ENCODE measurements at regions not wholly inside any gene's neighbourhood (a gene's known extent, or its start where the extent isn't known, plus 50 kb on each side); places are given as distances from the start of the nearest gene placed in this dataset.

DNA sequence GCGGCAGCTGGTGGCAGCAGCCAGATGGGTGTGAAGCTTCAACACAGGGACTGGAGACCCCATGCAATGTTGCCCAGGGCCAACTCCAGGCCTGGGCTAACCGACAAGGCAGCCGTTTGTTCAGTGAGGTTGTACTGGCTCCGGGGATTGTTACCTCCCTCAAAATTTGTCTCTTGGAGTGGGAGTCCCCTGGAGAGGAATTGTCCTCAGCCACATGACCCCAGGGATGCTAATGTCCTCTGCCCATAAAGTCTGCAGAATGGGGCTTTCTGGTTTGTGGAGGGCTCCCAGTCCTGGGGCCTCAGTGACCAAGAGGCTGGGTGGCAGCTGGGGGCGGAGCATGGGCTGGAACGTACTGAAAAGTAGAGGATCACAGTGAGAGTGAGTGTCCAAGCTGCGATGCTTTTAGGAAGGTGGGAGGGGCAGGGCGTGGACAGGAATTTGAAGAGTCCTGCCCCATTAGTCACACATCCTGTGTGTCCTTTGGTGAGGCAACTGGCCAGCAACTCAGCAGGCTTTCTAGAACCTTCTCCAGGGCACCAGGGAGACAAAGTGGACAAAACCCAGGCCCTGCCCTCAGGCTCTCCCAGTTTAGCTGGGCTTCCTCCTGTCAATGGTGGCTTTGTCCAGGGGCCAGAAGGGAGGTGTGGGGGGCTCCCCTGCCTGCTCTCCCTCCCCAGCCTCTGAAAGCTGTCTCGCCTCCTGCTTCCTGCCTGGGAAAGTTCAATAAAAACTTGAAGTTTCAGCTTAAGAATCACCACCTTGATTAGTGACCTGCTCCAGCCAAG is 114.0 kb downstream of the NSG2 start:
- no peak for DNase-seq

DNA sequence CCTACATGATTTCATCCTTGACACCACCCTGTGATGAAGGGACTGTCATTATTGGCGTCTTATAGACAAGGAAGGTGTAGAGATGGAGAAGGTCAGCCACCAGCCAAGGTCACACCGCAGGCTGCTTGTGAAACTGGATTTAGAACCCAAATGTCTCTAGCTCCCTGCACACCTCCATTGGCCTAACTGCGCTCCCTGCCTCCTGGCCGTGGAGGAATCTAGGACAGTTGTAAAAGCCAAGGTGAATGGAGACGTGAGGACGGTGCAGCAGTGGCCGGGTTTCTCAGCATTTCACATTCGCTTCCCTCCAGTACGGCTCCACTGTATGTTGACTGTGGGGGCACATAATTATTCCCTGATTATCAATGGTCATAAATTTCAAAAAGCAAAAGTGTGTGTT is 119.9 kb downstream of the NSG2 start:
- DNase-seq: no peak

DNA sequence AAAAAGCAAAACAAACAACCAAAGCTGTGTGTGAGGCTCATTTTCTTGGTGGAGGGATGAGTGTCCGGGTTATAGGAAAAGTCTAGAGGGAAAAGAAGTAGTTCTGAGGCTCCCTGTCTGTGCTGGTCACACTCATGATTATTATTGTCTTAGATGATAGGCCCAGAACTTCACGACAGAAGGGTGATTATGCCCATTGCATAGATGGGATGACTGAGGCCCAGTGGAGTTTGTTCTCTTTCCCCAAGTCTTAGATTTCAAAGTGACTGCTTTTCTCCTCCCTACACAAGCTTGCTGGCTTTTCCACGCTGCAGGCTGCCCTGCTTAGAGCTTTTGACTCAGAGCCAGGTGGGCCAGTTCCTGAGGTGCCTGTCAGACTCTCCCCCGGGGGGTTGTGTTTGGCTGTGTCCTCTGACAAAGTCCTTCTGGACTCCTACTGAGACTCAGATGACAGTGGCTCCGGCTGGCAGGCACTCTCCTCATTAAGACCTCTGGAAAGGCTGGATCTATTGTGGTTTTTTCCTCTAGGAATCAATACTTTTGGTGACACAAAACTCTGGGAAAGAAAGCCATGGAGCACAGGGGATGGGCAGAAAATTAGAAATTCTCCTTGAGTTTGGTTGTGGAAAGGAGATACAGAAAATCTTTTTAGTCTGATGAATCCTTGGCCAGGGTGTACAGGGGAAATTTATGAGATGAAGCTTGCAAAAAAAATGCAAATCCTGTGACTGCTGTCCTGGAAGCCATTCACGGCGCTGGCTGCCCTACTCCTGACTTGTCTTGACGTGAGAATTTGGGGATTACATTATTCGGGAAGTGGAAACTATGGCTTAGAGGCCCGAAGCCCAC is 120.9 kb downstream of the NSG2 start:
- no peak for DNase-seq

DNA sequence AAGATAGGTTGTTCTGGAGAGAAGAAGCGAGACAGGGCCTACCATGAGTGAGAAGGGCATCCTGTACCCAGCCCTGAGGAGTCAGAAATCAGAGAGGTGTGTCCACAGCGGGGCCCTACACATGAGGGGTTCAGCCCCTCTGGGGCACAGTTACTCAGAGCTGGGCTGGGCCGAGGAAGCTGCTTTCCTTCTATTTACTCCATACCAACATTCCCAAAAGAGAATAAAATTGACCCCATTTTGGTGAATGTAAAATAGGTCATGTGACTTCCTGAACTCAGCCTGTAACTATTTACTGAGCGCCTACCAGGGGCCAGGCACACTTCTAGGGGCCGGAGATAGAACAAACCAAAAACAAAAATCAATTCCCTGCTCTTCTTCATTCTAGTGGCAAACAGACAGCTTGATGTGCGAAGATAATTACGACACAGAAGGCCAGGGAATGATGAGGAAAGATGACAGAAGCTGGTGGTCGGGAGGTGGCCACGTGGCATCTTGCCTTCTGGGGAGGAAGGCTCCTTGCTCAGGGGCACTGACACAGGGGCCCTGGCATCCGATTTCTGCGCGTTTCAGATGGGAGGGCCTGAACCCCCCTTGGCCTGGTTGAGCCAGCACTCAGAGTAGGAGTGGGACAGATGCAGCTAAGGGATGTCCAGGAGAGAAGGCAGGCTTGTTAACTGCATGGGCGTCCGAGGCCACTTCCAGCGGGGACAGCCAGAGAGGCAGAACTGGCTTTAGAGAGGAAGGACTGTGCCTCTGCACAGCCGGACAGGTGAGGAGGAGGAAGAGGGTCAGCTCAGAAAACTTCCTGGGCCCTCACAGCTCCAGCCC is 121.8 kb downstream of the NSG2 start:
- DNase-seq: no peak

GRCh38 chr5:174172152-174172551 is 126.6 kb downstream of the NSG2 start:
- no peak for DNase-seq

- no peak for DNase-seq
These were observed 127.1 kb downstream of the NSG2 start for GRCh38 chr5:174172566-174172965.

GRCh38 chr5:174173766-174174165 is 128.3 kb downstream of the NSG2 start:
- no peak for DNase-seq

- no peak for DNase-seq
These were observed 130.3 kb downstream of the NSG2 start for GRCh38 chr5:174175716-174176268.

- no peak for DNase-seq
These were observed 131.0 kb downstream of the NSG2 start for GRCh38 chr5:174176511-174176910.

- no peak for DNase-seq
These were observed 132.0 kb downstream of the NSG2 start for GRCh38 chr5:174177531-174177930.

DNA sequence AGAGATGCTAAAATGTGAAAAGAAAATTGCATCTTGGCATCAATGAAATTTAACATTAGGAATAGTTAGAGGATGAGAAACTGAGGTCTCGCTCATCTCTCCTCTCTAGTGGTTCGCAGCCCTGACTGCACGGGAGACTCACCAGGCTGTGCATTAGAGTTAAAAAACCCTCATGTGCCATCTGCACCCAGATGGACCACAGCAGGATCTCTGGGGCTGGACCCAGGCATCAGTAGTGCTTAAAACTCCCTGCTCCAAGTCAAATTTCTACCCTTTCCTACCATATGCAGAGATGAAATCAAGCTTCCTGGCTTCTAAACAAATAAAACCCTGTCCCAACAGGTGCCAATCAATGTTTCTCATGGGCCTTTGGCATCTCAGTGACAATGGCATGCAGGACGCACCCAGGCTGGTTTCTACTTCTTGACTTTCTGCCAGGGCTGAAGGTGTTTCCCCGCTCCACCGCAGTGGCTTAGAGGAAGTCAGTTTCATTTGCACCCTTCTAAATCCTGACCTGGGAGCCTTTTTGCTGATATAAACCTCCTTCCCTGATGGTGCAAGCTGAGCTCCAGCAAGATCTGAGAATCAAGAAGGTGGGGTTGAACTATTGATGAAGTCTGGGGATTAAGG is 132.6 kb downstream of the NSG2 start:
- no peak for DNase-seq

GRCh38 chr5:174180639-174181038 is 135.1 kb downstream of the NSG2 start:
- DNase-seq: no peak

DNA sequence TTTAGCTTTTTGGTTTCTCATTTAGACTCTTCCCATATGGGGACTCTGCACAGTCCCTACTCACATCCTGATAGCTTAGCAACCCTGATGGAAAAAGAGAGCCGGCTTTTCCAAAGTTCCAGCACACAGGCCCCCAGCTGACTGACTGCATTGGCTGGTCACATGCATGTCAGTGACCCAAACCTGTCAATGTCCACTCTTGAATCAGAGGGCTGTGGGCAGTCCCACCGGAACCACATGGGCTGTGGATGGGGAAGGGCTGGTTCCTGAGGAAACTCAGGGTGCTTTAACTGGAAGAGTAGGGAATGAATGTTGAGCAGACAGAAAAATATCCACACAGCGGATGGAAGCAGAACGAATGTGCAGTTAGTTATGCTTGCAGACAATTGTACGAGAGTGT is 136.6 kb downstream of the NSG2 start:
- no peak for DNase-seq

DNA sequence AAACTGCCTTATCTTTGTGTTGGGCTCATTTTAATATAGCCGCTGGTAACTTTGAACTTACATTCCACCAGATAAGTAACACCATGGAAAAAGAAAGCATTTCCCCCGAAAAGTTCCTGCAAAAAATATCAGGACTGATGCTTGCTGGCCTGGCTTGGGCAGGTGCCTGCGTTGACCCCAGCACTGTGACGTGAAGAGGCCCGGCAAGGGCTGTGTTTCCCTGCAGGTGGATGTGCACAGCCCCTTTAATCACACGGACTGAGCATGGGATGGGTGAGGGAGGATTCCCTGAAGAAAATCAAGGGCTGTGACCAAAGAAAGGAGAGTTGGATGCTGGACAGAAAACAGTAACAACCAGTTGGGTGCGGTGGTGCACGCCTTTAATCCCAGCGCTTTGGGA is 138.2 kb downstream of the NSG2 start:
- no peak for DNase-seq

DNA sequence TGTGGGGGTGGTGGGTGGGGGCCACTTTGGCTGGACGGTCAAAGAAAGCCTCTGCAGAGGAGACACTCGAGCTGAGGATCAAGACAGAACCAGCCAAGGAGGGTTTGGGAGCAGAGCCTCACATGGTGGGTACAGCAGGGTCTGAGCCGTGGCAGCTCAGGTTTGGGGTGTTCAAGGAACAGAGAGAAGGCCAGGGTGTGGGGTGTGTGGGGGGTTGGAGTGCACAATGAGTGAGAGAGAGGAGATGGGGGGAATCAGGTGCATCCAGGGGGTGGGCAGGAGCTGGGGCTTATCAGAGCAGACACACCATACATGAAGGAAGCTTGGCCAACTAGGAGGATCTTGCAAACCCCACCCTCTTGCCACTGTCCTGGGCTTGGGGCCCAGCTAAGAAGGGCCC is 140.0 kb downstream of the NSG2 start:
- no peak for DNase-seq

- DNase-seq: no peak
These were observed 140.7 kb downstream of the NSG2 start for GRCh38 chr5:174186096-174186695.

GRCh38 chr5:174187001-174187400 is 141.5 kb downstream of the NSG2 start:
- no peak for DNase-seq

GRCh38 chr5:174187481-174187880 is 142.0 kb downstream of the NSG2 start:
- no peak for DNase-seq

DNA sequence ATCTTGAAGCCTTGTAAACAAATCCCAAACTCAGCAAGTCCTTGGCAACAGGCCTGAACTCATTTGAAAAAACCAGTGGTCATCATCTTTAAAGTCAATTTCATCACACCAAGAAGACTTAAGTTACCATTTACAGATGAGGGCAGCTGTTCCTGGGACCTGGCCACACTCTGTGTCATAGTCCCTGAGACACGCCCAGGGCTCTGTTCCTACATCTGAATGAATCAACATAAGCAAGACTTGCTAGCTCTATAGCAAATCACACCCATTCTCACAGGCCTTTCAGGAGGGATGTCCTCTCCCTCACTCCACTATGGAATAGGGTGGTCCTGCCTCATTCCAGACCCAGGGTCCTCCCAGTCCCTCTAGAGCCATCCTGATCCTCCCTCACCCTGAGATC is 142.8 kb downstream of the NSG2 start:
- DNase-seq: no peak

GRCh38 chr5:174189654-174190541 is 144.4 kb downstream of the NSG2 start:
- no peak for DNase-seq

DNA sequence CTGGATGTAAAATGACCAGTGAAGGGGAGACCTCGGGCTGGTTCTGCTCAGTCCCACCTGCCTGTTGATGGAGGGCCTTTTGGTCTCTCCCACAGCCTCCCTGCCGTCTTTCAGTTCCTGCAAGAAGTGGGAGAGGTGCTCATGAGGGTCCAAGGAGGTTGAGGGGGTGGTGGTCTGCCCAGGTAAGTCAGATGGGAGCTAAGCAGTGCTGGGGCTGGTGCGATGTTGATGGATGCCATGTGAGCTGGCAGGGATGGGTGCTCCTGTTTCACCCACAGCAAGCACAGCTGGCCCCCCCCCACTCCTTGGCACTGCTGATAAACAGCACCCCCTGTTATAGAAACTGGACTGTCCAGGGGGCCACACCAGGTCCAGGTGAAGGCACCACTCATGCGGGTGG is 145.6 kb downstream of the NSG2 start:
- DNase-seq: no peak
